MG63 (cell line): ENCODE measurements at regions not wholly inside any gene's neighbourhood (a gene's known extent, or its start where the extent isn't known, plus 50 kb on each side); places are given as distances from the start of the nearest gene placed in this dataset.

Experiments
- DNase-seq: peaks from one replicate; pipeline ENCODE4 v3.0.0-alpha.2; 2020
- H3K27me3 ChIP-seq: fragments of 250-450 bp; sonication (Bioruptor Pico); 2 replicates; pipeline ENCODE4 v1.5.1; 2020; ENCODE audit warnings: mild to moderate bottlenecking, moderate library complexity
- H3K36me3 ChIP-seq: fragments of 250-450 bp; sonication (Bioruptor Pico); 2 replicates; pipeline ENCODE4 v1.5.1; 2020; ENCODE audit warnings: mild to moderate bottlenecking, moderate library complexity
- H3K4me3 ChIP-seq: fragments of 250-450 bp; sonication (Bioruptor Pico); 2 replicates; pipeline ENCODE4 v1.5.1; 2020; ENCODE audit warnings: mild to moderate bottlenecking, moderate library complexity
- H3K9me3 ChIP-seq: fragments of 250-450 bp; sonication (Bioruptor Pico); 2 replicates; pipeline ENCODE4 v1.5.1; 2020; ENCODE audit warnings: mild to moderate bottlenecking, moderate library complexity

- Histone ChIP-seq H3K36me3 (no peaks in the 10 kb centered on the region), H3K9me3 (no peaks in the 10 kb centered on the region), H3K27me3 (no peaks in the 10 kb centered on the region), H3K4me3 (no peak overlapping the region)
- no peak for DNase-seq
Observed at GRCh38 chr14:36052681-36053080, 123.8 kb downstream of the PTCSC3 start.

- no peaks in the 10 kb centered on the region for H3K27me3 ChIP-seq
- no peaks in the 10 kb centered on the region for H3K36me3 ChIP-seq
- H3K4me3 ChIP-seq = no peak overlapping the region
- no peak for DNase-seq
- H3K9me3 ChIP-seq = no peaks in the 10 kb centered on the region
Observed at GRCh38 chr14:36052063-36052462, 124.5 kb downstream of the PTCSC3 start.

GRCh38 chr14:36048667-36049066, 127.9 kb downstream of the PTCSC3 start:
- no peaks in the 10 kb centered on the region for H3K27me3 ChIP-seq
- H3K36me3 ChIP-seq = no peaks in the 10 kb centered on the region
- H3K4me3 ChIP-seq = no peak overlapping the region
- H3K9me3 ChIP-seq = no peaks in the 10 kb centered on the region
- no peak for DNase-seq

DNA sequence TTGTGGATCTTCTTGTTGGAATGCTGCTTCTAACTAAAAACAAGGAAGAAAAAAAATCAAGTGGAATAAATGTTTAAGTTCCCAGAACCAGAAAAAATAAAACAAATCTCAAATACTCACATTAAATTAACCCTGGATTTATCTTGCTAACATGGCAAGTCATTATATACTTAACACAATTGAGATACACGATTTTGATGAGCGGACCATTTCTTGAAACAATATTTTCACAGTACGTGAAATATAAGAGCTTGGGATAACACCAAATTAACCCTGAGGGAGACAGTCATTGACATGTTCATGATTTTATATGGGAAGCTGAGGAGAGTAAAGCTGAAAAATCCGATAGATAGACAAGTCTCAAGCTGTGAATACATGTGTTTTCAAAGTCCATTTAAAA, 128.6 kb downstream of the PTCSC3 start:
- Histone ChIP-seq H3K9me3 (no peaks in the 10 kb centered on the region), H3K4me3 (no peak overlapping the region)
- no peak for DNase-seq

GRCh38 chr14:36035675-36036074, 140.8 kb downstream of the PTCSC3 start:
- DNase-seq = no peak
- no peaks in the 10 kb centered on the region for H3K27me3 ChIP-seq
- no peaks in the 10 kb centered on the region for H3K9me3 ChIP-seq
- H3K36me3 ChIP-seq = no peaks in the 10 kb centered on the region
- no peak overlapping the region for H3K4me3 ChIP-seq

More for the DNA sequence above, 128.6 kb downstream of the PTCSC3 start:
- Histone ChIP-seq H3K27me3 (no peaks in the 10 kb centered on the region), H3K36me3 (no peaks in the 10 kb centered on the region)

DNA sequence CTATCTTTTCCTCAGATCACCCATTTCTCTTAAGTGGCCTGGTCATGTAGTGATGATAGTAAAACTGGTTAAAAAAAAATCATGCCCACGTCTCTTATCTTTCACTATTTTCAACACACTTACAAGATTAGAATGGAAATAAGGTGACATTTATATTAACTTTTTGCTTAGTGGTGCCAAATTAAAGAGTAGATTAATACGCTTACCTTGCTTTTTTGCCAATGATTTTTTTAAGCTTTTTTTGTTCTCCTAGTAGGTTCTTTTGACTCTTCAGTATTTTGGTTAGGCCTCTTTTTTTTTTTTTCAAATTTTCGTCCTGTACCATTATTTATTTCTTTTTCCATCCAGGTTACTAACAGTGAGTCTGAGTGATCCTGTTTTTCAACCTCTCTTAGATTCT, 147.9 kb downstream of the PTCSC3 start:
- H3K36me3 ChIP-seq = no peaks in the 10 kb centered on the region
- DNase-seq = no peak
- H3K4me3 ChIP-seq = no peak overlapping the region
- H3K9me3 ChIP-seq = no peaks in the 10 kb centered on the region
- H3K27me3 ChIP-seq = no peaks in the 10 kb centered on the region

DNA sequence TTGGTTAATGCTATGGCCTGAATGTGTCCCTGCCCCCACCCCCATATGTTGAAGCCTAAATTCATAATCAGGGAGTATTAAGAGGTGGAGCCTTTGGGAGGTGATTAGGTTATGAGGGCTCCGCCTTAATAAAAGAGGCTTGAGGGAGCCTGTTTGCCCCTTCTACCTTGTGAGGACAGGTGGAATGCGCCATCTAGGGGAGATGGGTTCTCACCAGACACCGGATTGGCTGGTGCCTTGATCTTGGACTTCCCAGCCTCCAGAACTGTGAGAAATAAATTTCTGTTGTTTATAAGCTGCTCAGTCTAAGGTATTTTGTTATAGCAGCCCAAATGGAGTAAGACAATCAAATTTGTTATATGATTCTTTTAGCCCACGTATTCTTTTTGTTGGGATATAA, 148.3 kb downstream of the PTCSC3 start:
- H3K4me3 ChIP-seq = no peak overlapping the region
- no peaks in the 10 kb centered on the region for H3K9me3 ChIP-seq
- no peak for DNase-seq
- no peaks in the 10 kb centered on the region for H3K36me3 ChIP-seq
- no peaks in the 10 kb centered on the region for H3K27me3 ChIP-seq

- H3K36me3 ChIP-seq = no peaks in the 10 kb centered on the region
- no peaks in the 10 kb centered on the region for H3K9me3 ChIP-seq
- no peak overlapping the region for H3K4me3 ChIP-seq
- no peak for DNase-seq
- no peaks in the 10 kb centered on the region for H3K27me3 ChIP-seq
Observed at GRCh38 chr14:36027354-36027753, 149.2 kb downstream of the PTCSC3 start.

- H3K36me3 ChIP-seq = no peaks in the 10 kb centered on the region
- no peak overlapping the region for H3K4me3 ChIP-seq
Observed at GRCh38 chr14:36022765-36023410, 153.6 kb downstream of the PTCSC3 start.

DNA sequence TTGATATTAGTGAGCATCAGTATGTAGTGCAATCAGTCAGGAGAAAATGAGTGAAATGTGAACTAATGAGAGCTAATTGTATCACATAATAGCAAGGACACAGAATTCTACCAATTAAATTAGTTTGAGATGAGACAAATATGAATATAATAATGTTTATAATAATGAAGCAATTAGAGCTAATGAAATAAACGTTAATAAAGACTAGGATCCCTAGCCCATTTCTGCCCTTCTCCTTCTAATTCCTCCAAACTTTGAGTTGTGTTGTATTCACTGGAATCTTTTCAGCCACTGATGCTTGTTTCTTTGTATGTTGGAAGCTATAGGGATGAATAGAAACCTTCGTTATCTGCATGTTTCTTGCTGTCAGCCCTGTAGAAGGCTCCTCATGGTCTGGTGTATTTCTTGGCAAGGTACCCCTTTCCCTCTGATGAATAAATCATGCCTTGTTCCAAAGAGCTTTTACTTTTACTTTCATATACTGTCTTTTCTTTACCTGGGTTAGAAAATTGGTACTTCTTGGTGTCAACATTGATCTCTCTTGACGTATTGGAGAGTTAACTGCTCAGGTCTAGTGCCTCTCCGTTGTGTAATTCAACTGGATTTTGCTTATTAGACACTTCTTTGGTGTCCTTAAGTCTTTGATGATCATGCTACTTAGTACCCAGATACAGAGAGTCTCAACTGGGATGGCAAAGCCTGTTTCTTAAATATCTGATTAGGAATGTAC, 154.8 kb downstream of the PTCSC3 start:
- Histone ChIP-seq H3K36me3 (no peaks in the 10 kb centered on the region), H3K27me3 (no peaks in the 10 kb centered on the region), H3K4me3 (no peak overlapping the region), H3K9me3 (no peaks in the 10 kb centered on the region)
- DNase-seq = no peak

More at GRCh38 chr14:36022765-36023410, 153.6 kb downstream of the PTCSC3 start:
- H3K9me3 ChIP-seq = no peaks in the 10 kb centered on the region
- DNase-seq = no peak
- H3K27me3 ChIP-seq = no peaks in the 10 kb centered on the region

DNA sequence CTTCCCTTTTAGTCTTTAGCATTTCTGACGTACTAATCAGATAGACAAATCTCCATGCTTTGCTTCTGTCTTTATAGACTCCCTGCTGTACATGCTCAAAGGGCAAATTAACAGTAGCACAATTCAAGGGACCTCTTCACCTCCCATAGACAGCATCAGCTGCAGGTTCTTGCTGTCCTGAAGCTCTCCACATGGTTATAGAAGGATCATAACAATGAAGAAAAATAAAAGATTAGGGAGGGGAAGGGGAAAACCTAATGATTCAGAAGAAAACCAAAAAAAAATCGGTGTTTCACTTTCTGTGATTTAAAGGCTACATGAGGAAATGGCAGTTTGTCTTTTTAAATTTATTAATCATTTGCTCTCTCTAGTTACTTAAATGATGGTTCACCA, 155.5 kb downstream of the PTCSC3 start:
- no peaks in the 10 kb centered on the region for H3K36me3 ChIP-seq
- DNase-seq = no peak

DNA sequence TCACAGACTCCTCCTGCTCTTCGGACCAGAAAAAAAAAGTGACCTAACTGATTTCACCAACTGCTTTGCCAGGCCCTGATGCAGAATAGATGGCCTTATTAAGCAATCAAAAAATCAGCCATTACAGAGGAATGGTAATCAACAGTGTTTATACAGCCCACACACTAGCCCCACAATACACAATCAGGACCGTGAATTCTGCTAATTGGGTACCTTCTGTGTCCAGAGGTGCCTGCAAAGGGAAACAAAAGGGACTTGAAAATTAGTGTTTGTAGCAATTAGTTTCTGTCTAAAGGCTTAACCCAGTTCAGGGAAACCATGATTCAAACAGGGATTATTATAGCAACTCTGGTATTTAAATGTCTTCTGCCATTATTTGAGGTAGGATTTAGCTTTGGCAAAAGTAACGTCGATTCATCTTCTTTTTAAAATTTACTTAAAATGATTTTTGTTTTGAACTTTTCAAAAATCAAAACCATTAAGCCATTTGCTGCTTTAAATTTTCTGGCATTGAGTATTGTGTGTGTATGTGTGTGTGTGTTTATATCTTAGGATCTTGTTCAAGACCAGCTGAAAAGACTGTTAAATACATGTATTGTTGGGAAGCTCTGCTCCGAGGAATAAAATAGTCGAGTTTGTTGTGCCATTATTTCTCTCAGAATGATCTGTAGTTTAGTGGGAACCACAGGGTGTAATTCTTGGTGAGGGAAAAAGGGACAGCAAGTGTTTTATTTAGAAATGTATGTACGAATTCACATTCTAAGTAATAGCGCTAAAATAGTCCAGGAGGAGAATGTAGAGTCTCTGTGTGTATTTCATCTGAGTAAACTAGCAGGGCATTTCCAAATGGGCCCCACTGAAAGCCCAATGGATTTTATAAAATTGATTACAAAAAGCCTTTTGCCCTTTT, 156.1 kb downstream of the PTCSC3 start:
- H3K27me3 ChIP-seq = no peaks in the 10 kb centered on the region
- no peak overlapping the region for H3K4me3 ChIP-seq
- no peak for DNase-seq
- no peaks in the 10 kb centered on the region for H3K9me3 ChIP-seq
- H3K36me3 ChIP-seq = no peaks in the 10 kb centered on the region

More for the DNA sequence above, 155.5 kb downstream of the PTCSC3 start:
- Histone ChIP-seq H3K4me3 (no peak overlapping the region), H3K27me3 (no peaks in the 10 kb centered on the region), H3K9me3 (no peaks in the 10 kb centered on the region)

DNA sequence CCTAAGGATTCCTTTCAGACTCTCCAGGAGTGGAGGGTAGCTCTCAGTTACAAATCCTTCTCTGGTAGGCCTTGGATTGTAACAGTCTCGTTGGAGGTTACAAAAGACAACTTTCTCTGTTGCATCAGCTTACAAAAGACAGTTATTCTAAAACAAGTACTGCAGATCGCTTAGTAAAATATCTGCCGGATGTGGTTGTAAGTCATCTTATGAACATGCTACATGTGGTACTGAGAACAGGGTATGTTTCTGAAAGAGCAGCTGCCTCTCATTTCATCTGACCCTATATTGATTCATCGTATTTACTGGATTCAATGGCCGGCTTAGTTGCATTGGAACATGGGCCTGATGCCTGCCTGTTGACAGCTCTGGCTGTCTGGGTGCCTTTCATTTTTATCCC, 157.4 kb downstream of the PTCSC3 start:
- no peaks in the 10 kb centered on the region for H3K27me3 ChIP-seq
- H3K36me3 ChIP-seq = no peaks in the 10 kb centered on the region
- H3K4me3 ChIP-seq = no peak overlapping the region
- no peak for DNase-seq
- H3K9me3 ChIP-seq = no peaks in the 10 kb centered on the region

GRCh38 chr14:36014236-36014635, 162.3 kb downstream of the PTCSC3 start:
- no peak overlapping the region for H3K4me3 ChIP-seq
- H3K36me3 ChIP-seq = no peaks in the 10 kb centered on the region
- no peak for DNase-seq
- no peaks in the 10 kb centered on the region for H3K27me3 ChIP-seq
- H3K9me3 ChIP-seq = no peaks in the 10 kb centered on the region

- no peaks in the 10 kb centered on the region for H3K36me3 ChIP-seq
- no peak overlapping the region for H3K4me3 ChIP-seq
- DNase-seq = no peak
- no peaks in the 10 kb centered on the region for H3K9me3 ChIP-seq
- no peaks in the 10 kb centered on the region for H3K27me3 ChIP-seq
Observed at GRCh38 chr14:36013483-36013882, 163.0 kb downstream of the PTCSC3 start.

GRCh38 chr14:36012621-36013020, 163.9 kb downstream of the PTCSC3 start:
- H3K4me3 ChIP-seq = no peak overlapping the region
- no peak for DNase-seq
- no peaks in the 10 kb centered on the region for H3K36me3 ChIP-seq
- no peaks in the 10 kb centered on the region for H3K27me3 ChIP-seq
- H3K9me3 ChIP-seq = no peaks in the 10 kb centered on the region

DNA sequence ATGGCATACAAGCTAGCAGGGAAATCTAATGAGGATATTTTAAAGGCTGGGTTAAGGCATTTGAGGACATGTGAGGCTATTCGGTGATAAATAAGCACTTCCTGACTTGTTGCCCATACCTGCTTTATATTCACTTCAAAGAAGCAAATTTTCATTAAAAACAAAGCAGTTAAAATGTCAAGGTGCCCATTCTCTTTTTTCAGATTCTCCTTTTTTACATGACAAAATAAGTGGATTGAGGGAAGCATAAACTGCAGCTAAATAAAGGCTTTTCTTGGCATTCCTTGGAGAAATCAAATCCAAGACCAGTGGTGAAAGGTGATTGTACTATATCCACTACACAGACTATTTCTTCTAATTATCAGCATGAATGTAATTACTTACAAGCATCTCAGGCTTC, 166.9 kb downstream of the PTCSC3 start:
- no peaks in the 10 kb centered on the region for H3K27me3 ChIP-seq
- H3K9me3 ChIP-seq = no peaks in the 10 kb centered on the region
- no peak for DNase-seq
- no peak overlapping the region for H3K4me3 ChIP-seq
- no peaks in the 10 kb centered on the region for H3K36me3 ChIP-seq
